GM19240 (cell line): ENCODE measurements at regions not wholly inside any gene's neighbourhood (a gene's known extent, or its start where the extent isn't known, plus 50 kb on each side); places are given as distances from the start of the nearest gene placed in this dataset.

Experiments used
- DNase-seq: peaks from one replicate; pipeline ENCODE4 v3.0.0; 2011; ENCODE audit warnings: low spot score; ENCODE audit not compliant: insufficient read length

DNA sequence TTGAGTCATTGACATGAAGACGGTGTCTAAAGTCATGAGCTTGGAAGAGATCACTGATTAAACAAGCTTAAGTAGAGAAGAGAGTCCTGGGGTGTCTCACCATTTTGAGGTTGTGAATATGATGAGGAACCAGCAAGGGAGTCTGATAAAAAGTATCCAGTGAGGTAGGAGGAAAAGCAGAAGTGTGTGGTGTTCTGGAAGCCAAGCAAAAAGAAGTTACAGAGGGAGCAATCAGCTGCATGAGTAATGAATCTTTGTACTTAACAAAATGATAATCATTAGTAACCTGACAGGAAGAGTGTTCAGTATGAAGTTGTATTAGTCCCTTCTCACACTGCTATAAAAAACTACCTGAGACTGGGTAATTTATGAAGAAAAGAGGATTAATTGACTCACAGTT is 131.3 kb downstream of the C11orf87 start:
- DNase-seq = no peak

DNA sequence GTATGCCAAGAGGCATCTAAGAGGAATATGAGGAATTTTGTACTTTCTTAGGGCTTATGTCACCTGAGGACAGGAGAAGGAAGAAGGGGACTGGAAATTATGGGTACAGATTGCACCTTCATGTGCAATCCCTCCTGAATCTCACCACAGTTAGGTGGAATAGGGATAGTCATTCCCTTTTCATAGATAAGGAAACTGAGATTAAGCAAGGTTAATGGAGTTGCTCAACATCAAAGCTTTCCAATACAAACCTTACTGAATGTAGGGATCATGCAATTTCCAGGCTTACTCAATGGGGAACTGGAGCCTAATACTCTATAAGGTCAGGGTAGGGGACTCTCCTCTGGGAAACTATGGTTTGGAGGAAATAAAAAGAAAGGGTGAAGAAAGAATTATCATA is 133.0 kb downstream of the C11orf87 start:
- no peak for DNase-seq

DNA sequence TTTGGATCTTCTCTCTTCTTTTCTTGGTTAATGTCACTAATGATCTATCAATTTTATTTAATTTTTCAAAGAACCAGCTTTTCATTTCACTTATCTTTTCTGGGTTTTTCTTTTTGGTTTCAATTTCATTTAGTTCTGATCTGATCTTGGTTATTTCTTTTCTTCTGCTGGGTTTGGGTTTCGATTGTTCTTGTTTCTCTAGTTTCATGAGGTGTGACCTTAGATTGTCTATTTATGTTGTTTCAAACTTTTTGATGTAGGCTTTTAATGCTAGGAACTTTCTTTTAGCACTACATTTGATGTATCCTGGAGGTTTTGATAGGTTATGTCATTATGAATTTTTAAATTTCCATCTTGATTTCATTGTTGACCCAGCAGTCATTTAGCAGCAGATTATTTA is 142.3 kb downstream of the C11orf87 start:
- DNase-seq = no peak

DNA sequence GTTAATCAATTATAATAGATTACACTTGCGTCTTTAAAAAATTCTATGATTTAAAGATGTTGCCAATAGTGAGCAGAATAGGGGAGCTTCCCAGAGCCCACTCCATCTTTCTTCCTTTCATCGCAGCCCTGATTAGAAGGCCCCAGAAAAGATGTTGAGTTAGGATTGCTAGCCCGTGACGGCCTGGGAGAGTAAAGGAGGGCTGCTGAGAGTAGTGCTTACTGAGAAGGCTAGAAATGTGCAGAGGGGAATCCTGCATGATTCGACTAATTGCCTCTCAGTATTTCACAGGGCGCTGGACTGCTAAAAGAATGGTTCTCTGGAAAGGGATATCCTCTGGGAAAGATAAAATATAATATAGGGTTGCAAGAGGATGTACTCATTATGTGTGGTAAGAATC is 160.5 kb downstream of the C11orf87 start:
- no peak for DNase-seq

DNA sequence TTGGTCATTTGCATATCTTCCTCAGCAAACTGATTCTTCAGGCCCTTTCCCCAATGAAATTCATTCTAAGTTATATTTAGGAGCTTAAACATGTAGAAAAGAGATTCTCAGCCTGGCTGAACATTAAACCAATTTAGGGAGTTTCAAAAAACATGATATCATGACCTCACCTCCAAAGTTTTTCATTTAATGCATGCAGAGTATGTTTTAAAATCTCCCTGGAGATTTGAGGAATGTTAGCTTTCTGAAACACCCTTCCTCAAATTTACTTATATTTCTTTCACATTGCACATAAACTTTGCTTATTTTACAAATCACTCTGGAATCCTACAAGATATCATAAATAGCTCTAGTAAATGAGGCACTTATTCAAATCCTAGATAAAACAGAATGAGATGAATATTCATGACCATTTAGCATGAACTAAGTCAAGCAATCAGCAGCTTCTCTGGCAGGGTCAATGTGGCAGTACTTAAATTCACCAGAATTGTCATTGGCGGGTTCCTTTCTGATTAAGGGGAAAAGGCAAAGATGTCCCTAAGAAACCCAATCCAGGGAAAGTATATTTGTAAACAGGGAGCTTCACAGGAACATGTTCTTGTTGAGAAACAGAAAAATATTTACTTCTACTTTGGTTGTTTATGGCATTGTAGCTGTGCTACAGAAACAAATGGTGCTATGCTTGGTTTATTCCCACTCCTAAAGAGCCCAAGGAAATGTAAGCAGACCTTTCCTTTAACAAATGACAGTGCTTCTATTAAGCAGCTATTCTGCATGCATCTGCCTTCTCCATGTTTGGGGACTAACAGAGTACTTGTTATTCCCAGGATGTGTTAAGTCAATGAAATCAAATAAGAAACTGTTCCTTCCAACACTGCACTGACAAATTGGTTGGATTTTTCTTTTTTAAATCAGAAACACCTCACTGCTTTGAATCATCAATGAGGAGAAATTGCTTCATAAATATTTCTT is 162.3 kb downstream of the C11orf87 start:
- no peak for DNase-seq

DNA sequence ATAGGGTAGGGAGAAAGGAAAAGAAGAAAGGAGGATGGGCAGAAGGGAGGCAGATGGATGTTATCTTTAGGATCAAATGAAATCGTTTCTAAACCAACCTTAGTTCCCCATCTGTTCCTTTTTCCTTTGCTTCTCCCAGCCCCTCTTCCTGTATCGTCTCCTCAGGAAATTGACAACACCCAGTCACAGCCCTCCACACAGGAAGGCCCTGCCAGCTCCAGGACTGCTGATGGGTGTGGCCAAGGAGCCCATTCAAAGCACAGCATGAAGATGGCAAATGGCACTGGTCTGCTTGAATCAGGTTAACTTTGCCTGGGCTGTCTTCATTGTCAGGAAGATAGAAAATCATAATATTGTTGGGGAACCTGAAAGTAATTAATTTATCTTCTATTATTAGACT is 164.8 kb downstream of the C11orf87 start:
- DNase-seq = no peak

DNA sequence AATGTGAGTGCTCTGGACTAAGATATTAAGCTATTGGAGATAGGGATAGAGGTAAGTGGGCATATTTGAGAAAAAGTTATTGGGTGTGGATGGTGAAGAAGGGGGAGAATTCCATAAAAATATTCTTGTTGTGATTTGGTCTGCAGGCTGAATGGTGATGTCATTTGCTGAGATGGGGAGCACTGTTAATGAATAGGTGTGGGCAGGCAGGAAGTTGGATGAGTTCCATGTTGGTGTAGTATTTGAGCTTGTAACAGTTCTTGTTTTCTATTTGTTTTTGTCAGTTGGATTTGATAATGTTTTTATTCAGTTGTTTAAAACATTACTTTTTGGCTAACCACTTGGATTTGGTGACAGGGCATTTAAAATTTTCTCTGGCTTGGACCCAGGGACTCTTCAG is 168.8 kb downstream of the C11orf87 start:
- no peak for DNase-seq

DNA sequence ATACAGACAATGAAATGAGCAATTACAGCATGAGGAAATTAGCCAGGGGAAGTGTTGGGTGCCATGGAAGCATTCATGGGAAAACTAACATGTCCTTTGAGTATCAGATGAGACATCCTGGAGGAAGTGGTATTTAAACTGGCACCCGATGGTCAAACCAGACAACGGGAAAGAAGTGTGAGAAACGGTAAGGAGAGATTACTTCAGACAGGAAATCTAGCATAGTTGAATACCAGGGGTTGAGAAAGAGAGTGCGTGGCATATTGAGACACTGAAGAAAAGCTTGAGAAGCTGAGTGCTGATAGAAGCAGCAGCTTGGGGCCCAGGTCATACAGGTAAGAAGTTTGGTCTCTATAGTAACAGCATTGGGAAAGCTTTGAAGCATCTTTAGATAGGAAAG is 175.3 kb downstream of the C11orf87 start:
- DNase-seq = no peak

DNA sequence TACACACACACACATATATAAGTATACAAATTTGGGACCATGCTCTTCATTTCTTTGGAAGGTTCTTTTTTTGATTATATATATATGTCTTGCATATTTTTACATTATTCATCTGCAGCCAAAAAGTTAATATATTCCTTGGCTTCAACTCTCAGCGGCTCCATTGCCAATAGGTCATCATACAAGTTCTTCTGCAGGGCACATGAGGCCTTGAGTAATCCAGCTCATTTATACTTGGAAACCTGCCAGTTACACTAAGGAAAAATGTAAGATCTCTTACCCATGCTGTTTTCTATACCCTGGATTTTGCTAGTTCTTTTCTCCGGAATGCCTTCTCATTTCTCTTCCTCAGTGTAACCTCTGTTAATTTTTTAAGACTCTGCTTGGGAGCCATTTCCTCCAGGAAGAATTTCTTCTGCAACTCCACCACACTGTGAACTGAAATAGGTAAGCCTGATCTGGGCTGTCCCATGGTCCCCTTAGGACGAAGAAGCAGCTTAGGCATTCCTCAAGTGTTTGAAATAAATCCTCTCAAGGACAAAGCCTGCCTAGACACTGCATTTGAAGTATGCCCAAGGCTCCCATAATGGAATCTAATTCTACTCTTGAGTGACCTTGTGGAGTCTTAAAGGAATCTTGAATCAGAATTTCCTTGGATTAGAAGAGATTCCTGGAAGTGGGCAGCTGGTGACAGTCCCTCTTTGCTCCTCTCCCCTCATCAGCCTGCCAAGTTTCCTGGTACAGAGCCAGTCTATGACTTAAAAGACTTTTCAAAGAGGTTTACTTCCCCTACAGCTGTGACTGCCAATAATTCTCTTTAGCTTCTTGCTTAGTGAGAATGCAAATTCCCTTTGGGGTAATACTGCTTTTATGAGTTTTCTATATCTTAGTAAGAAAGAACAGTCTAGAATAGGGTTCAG is 182.8 kb downstream of the C11orf87 start:
- no peak for DNase-seq

DNA sequence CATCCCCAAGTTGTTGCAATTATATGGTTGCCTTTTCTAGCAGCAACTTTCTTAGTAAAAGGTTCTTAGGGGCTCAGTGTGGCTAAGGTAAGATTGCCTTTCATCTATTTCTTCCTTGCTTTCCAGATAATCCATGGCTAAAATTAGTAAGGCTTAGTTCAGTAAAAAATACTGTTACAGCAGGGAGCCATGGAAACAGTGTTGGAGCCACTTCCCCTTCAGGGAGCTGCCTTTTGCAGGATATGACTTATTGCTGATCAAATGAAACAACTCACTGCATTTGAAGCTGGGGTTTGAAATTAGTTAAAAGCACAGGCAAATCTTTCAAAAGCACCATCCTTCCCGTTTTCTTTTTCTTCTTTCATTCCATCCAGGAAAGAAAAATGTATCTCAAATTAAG is 184.3 kb downstream of the C11orf87 start:
- DNase-seq = no peak

DNA sequence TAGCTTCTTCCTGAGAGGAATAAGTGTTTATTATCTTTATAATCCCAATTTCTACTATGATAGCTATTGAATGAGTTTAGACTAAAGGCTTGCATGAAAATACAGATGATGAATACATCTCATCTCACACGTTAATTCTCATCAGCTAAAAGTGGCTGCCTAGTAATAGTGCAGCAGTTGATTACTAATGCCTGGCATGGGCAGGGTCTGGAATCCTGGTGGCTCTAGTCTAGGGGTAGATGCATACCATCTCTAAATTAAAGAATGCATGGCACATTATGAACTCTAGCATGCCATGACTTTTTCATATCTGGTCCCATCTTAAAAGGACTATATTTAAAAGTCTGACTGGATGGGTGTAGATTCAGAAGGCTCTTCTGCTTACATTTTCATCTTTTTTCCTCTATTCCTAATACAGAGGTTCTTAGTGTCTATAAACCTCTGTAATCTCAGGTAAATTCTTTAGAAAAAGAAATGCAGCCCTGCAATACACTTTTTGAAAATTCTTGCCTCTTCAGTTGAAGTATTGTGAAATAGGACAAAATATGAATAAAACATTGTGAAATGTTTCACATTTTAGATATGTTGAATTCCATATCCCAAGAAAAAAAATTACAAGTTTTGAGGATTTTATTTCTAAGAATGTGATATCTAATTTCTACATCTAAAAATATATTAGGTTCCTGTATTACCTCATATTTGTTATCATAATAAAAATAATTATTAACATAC is 187.6 kb downstream of the C11orf87 start:
- no peak for DNase-seq

DNA sequence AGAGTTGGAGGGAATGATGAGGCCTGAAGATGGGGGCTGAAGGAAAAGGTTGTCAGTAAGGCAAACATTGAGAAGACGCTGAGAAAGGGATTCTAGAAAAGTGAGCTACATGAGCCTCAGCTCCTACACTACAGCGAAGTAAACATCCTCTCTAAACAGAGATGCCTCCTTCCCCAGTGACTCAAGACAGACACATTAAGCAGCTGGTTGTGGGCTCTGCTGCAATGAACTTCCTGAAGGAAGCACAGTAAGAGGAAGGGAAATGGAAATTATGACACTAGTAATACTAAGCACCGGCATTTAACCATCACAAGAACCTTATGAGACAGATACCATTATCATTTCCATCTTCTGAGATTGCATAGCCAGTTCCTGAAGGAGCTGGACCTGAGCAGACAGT is 190.5 kb downstream of the C11orf87 start:
- DNase-seq = no peak

DNA sequence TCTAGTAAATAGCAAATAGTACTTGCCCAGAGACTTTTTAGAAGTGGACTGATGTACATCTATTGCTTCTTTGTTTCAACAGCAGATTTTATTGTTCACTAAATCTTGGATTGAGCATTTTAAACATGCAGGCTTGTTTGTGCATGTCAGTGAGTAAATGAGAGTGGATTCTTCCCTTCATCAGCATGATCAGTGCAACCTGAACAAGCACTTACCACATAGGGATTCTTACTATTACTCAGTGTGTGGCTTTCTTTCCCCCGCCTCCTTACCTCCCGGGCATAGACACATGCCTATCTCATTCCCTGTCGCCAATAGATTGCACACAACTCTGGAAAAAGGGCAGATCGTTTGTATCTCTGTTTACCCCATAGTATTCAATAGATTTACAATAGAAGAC is 197.5 kb downstream of the C11orf87 start:
- DNase-seq = no peak

DNA sequence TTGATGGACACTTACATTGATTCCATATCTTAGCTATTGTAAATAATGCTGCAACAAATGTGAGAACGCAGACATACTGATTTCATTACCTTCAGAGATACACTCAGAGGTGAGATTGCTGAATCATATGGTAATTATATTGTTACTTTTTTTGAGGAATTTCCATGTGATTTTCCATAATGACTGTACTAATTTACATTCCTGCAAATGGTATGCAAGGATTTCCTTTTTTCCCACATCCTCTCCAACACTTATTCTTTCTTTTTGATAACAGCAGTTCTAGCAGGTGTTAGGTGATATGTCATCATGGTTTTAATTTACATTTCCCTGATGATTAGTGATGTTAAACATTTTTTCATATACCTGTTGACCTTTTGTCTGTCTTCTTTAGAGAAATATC is 207.7 kb downstream of the C11orf87 start:
- no peak for DNase-seq

DNA sequence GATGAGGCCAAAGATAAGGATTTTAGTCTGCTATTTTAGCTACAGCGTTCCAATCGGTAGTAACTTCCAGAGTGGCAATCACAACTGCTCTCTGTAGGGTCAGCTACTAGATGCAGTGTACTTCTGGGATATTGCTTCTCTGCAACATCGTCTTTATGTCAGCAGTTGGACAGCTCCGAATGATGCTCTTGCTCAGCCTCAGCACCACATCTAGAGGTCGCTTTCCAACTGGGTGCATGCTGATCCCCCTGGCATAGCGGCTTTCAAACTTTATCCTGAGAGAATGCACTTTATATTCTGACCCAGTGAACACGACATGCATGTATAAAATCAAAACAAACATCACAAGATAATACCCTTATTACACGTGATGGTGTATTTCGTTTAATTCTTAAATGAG is 219.6 kb downstream of the C11orf87 start:
- no peak for DNase-seq

DNA sequence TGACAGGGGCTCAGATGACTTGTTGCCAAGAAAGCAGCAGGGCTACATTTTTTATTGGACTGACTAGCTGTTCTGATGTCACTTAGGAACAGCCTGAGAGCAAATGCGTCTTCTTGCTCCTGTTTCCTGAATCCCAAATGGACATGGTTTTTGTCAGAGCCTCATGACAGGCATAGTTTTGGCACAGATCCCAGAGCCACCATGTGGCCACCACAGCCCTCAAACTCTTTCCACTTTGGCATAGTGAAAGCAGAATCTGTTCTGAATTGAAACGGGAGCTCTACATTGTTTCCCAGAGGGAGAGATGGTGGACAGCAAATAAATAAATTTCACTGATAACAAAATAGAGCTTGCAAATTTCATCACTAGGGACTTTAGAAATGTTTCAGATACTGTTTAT is 222.2 kb downstream of the C11orf87 start:
- no peak for DNase-seq

DNA sequence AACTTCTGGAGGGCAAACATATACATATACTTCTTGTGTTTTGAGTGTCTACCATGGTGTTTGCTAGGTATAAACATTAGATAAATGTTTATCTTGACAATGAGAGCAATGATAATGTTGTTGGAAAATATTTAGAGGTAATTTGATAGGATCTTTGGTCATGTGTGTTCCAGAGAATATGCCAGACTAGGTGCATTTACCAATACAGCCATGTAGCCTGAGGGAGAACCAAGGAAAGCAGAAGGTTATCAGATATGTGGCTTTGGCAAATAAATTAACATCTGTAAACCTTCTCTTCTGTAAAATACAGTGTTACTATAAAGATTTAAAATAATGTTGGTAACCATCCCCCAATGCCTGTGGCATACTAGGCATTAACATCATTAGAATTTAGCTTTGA is 226.8 kb downstream of the C11orf87 start:
- DNase-seq = no peak

DNA sequence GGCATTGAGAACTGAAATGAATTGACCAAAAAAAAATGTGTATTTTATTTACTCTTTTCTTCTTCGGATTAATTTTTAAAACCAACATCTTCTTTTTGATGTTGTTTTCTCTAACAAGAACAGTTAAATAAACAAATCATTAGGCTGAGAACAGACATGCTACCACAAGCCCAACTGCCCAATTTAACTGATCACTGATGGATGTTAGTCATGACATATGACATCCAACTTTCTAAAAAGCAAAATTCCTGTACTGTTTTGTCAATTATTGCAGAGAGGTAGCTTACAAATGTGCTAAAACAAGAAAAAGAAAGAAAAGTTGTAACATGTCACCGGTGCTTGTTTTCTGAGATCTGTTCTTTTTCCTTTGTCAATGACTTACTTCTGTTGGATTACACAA is 232.1 kb downstream of the C11orf87 start:
- DNase-seq = no peak

DNA sequence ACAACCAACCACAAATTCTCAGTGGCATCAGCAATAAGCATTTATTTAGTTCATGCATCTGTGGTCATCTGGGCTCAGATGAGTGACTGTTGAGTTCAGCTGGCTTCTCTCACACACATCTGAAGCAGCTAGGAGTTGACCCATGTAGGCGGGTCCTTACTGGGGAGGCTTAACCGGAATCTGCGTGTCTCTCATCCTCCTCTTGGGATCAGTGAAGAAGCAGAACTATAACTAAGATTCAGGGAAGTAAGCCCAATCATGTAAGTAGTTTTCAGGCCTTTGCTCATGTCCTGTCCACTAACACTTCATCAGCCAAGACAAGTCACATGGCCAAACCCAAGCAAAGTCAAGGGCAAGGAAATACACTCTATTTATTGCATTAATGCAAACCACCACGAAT is 236.2 kb downstream of the C11orf87 start:
- DNase-seq = no peak

DNA sequence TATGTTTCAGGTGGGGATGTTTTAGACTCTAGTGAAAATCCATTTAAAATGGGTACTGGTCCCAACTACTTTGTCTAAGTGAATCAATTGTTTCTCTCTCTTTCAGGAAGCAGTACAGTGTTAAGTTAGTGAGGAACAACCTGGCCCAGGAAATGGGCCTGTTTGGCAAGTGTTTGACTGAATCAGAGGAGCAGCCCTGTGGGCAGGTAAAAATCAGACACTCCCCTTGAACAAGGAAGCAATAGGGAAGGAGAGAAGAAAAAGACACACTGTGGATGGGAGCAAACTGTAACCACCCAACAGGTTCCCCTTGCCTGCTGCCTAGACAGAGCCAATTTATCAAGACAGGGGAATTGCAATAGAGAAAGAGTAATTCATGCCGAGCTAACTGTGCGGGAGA is 245.7 kb downstream of the C11orf87 start:
- no peak for DNase-seq

DNA sequence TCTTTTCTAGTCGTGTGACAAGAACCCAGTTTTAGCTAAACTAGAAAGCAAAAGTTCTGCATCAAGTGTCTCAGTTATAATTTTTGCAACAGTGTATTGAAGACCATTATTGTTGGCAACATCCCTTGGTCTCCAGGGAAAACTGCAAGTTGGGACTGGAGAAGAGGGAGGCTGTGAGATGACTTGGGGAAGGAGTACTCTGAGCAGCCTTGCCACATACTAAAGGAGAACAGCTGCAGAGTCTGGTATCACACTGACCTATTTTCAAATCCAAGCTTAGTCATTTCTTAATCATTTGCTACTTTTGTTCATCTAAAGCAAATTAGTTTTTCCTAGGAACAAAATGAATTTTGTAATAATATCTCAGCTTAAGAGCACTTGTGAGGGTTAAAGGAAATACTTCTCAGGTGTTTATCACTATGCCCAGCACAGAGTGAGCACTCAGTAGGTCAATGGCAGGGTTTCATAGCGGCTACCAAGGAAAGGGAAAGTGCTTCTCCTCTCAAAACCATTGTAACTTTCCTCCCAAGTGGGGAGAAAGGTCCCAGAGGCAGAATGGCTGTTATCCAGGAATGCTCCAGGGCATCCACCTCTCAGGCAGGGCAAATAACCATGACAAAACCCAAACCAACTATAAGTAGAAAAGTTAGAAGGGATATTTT is 247.1 kb downstream of the C11orf87 start:
- DNase-seq = no peak
